ENCODE measurements at regions not wholly inside any gene's neighbourhood (a gene's known extent, or its start where the extent isn't known, plus 50 kb on each side); places are given as distances from the start of the nearest gene placed in this dataset.

- TF ChIP-seq POLR2AphosphoS5 (IDR thresholded peaks at IDR 0.05; ENCODE audit: low read depth) (no peak), REST (IDR thresholded peaks at IDR 0.05; ENCODE audit: unreplicated experiment) (no peak), NANOG (IDR thresholded peaks at IDR 0.05; ENCODE audit: borderline replicate concordance) (no peak), ETS1 (IDR thresholded peaks at IDR 0.05) (no peak), ZNF114 (CRISPR knock-in tag; IDR thresholded peaks at IDR 0.05) (no peak), JUNB (IDR thresholded peaks at IDR 0.05; ENCODE audit: unreplicated experiment) (no peak), ZNF462 (CRISPR knock-in tag; IDR thresholded peaks at IDR 0.05) (no peak), CREB1 (CRISPR knock-in tag; IDR thresholded peaks at IDR 0.05; ENCODE audit: low read depth) (no peak), ZNF331 (CRISPR knock-in tag; IDR thresholded peaks at IDR 0.05; ENCODE audit: low read depth) (no peak), EZH2 (IDR thresholded peaks at IDR 0.05; ENCODE audit: low read depth, unreplicated experiment) (no peak), STAT1 (IDR thresholded peaks at IDR 0.05; ENCODE audit: unreplicated experiment) (no peak), EZH2phosphoT487 (IDR thresholded peaks at IDR 0.05; ENCODE audit: unreplicated experiment) (no peak)
- TF ChIP-seq, protein P1, sequence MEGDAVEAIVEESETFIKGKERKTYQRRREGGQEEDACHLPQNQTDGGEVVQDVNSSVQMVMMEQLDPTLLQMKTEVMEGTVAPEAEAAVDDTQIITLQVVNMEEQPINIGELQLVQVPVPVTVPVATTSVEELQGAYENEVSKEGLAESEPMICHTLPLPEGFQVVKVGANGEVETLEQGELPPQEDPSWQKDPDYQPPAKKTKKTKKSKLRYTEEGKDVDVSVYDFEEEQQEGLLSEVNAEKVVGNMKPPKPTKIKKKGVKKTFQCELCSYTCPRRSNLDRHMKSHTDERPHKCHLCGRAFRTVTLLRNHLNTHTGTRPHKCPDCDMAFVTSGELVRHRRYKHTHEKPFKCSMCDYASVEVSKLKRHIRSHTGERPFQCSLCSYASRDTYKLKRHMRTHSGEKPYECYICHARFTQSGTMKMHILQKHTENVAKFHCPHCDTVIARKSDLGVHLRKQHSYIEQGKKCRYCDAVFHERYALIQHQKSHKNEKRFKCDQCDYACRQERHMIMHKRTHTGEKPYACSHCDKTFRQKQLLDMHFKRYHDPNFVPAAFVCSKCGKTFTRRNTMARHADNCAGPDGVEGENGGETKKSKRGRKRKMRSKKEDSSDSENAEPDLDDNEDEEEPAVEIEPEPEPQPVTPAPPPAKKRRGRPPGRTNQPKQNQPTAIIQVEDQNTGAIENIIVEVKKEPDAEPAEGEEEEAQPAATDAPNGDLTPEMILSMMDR (conservative IDR thresholded peaks at IDR 0.05; ENCODE audit: low read depth in 2 of 2), result no peak
- Histone ChIP-seq H2AFZ (no peak overlapping the region), H4K20me1 (replicated peaks; ENCODE audit: insufficient read depth) (no peaks in the 10 kb centered on the region), H3K36me3 (ENCODE audit: insufficient read depth) (no peaks in the 10 kb centered on the region), H3K9me2 (ENCODE audit: insufficient read depth) (no peaks in the 10 kb centered on the region), H3K79me2 (replicated peaks; ENCODE audit: insufficient read depth) (no peaks in the 10 kb centered on the region), H3K27me3 (ENCODE audit: insufficient read depth) (no peaks in the 10 kb centered on the region), H3K4me3 (no peak overlapping the region), H3K4me2 (no peak overlapping the region), H3F3A (replicated peaks; ENCODE audit: low read depth) (no peaks in the 10 kb centered on the region), H3K4me1 (ENCODE audit: insufficient read depth) (no peaks in the 10 kb centered on the region), H3K27ac (ENCODE audit: low read depth) (no peak overlapping the region)
- no peaks in the 10 kb centered on the region for H3K36me3 Mint-ChIP-seq (ENCODE audit: low read depth)
- no peak overlapping the region for H3K4me3 Mint-ChIP-seq
- H3K9me3 Mint-ChIP-seq, result no peaks in the 10 kb centered on the region
- H3K4me1 Mint-ChIP-seq, result peaks cover 2% of the 10 kb centered on the region; the same call in 2 of the 3 replicates
- ATAC-seq (no peak), DNase-seq (ENCODE audit: low spot score) (no peak)
- no peak overlapping the region for H3K27ac Mint-ChIP-seq
- H3K27me3 Mint-ChIP-seq (ENCODE audit: insufficient read depth, low read depth, poor library complexity), result no peaks in the 10 kb centered on the region
These were observed 218.8 kb upstream of the TMEM229A start for GRCh38 chr7:124251636-124252035.

Data from GM23338 (cell line).